Keratinocyte (primary cell): ENCODE measurements at regions not wholly inside any gene's neighbourhood (a gene's known extent, or its start where the extent isn't known, plus 50 kb on each side); places are given as distances from the start of the nearest gene placed in this dataset.

Experiments
- DNase-seq: peaks from one replicate; pipeline ENCODE4 v3.0.0-alpha.2; 2011; ENCODE audit warnings: low read depth, missing footprints, low spot score
- FAIRE-seq: peaks from 2 replicates; lab custom pipeline; 2011; peaks lifted over from hg19 to GRCh38; lab: Jason Lieb, UNC
- H2AFZ ChIP-seq: 2 replicates; pipeline ENCODE4 v1.6.0; 2012; ENCODE audit warnings: low read length, control low read depth, inconsistent platforms; ENCODE audit not compliant: control insufficient read depth
- H3K27ac ChIP-seq: 2 replicates; pipeline ENCODE4 v1.5.1; 2011; ENCODE audit warnings: low read length; ENCODE audit not compliant: control insufficient read depth, insufficient read depth
- H3K27me3 ChIP-seq: 3 replicates; pipeline ENCODE4 v1.6.0; 2011; ENCODE audit warnings: low read length; ENCODE audit not compliant: control insufficient read depth, insufficient read depth; ENCODE audit errors: extremely low read depth
- H3K36me3 ChIP-seq, 2 experiments: 2 replicates in 1 of 2; 3 replicates in 1 of 2; pipeline ENCODE4 v1.5.1; 2011; ENCODE audit warnings: low read length in 2 of 2, mild to moderate bottlenecking in 1 of 2; ENCODE audit not compliant: control insufficient read depth in 2 of 2, insufficient read depth in 2 of 2; ENCODE audit errors: extremely low read depth in 1 of 2
- H3K4me1 ChIP-seq: 3 replicates; pipeline ENCODE4 v1.5.1; 2011; ENCODE audit warnings: low read length; ENCODE audit not compliant: control insufficient read depth, insufficient read depth; ENCODE audit errors: extremely low read depth
- H3K4me2 ChIP-seq: 3 replicates; pipeline ENCODE4 v1.6.0; 2011; ENCODE audit warnings: low read depth, low read length; ENCODE audit not compliant: control insufficient read depth, insufficient read depth; ENCODE audit errors: extremely low read depth
- H3K4me3 ChIP-seq, 3 experiments: fragments of 200-600 bp in 1 of 3; sonication (generic) in 1 of 3; 2 replicates in 2 of 3; 3 replicates in 1 of 3; pipeline ENCODE4 v1.5.1; 2011 to 2016; ENCODE audit warnings: low read length in 3 of 3, mild to moderate bottlenecking in 3 of 3, control low read depth in 2 of 3, inconsistent platforms in 1 of 3, low read depth in 1 of 3, mixed read lengths in 1 of 3, mixed run types in 1 of 3, moderate library complexity in 1 of 3; ENCODE audit not compliant: control insufficient read depth in 2 of 3, insufficient read depth in 2 of 3; ENCODE audit errors: extremely low read depth in 1 of 3
- H3K79me2 ChIP-seq: 2 replicates; pipeline ENCODE4 v1.6.0; 2012; ENCODE audit warnings: low read length; ENCODE audit not compliant: control insufficient read depth, insufficient read depth
- H3K9ac ChIP-seq: 3 replicates; pipeline ENCODE4 v1.6.0; 2011; ENCODE audit warnings: low read length; ENCODE audit not compliant: control insufficient read depth, insufficient read depth; ENCODE audit errors: extremely low read depth
- H3K9me1 ChIP-seq: 3 replicates; pipeline ENCODE4 v1.6.0; 2011; ENCODE audit warnings: low read length; ENCODE audit not compliant: control insufficient read depth, insufficient read depth; ENCODE audit errors: extremely low read depth
- H3K9me3 ChIP-seq: 2 replicates; pipeline ENCODE4 v1.5.1; 2012; ENCODE audit warnings: low read depth, low read length; ENCODE audit not compliant: control insufficient read depth
- H4K20me1 ChIP-seq: 3 replicates; pipeline ENCODE4 v1.6.0; 2011; ENCODE audit warnings: low read length; ENCODE audit not compliant: control insufficient read depth, insufficient read depth; ENCODE audit errors: extremely low read depth
- EZH2 ChIP-seq: IDR thresholded peaks from one replicate; pipeline ENCODE4 v1.6.1; 2012; ENCODE audit warnings: inconsistent platforms, mild to moderate bottlenecking, low read length, moderate library complexity
- dilution Hi-C: fragments of 300-500 bp; cut with MboI; formaldehyde crosslinking; loops from one replicate; pipeline ENCODE4 v1.7.0; 2020; ENCODE audit warnings: low sequenced_read_pairs; ENCODE audit not compliant: extremely low pct_ligation_motif_present
- TF ChIP-seq, protein P1 (sequence below), 3 experiments: IDR thresholded peaks in 1 of 3; conservative IDR thresholded peaks in 1 of 3; optimal IDR thresholded peaks in 1 of 3; 2 replicates in 2 of 3; 3 replicates in 1 of 3; pipeline versions ENCODE3 to v1.5.1; 2011; ENCODE audit warnings: low read length in 3 of 3, mild to moderate bottlenecking in 3 of 3, moderate library complexity in 2 of 3, control low read depth in 1 of 3, inconsistent platforms in 1 of 3; ENCODE audit not compliant: insufficient read depth in 2 of 3; ENCODE audit errors: extremely low read depth in 1 of 3

DNA sequence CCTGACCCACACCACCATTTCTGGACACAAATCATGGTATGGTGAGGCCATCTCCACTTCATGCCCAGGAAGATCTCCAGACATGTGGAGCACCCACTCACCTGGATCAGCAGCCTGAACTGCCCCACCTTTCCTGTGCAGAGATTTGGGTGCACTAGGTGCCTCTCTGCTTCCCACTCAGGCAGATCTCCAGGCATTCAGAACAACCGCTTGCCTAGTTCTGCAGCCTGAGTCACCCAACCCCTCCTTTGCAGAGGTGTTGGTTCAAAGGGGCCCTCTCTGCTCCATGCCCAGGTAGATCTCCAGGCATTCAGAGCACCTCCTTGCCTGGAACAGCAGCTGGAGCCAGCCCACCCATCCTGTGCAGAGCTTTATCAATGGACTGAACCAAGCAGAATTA lies 620.8 kb downstream of the LRRIQ3 start:
- Histone ChIP-seq H3K4me1 (no peaks in the 10 kb centered on the region), H3K4me3 (no peak overlapping the region), H3K4me2 (no peak overlapping the region), H3K27me3 (no peaks in the 10 kb centered on the region), H3K9me3 (no peaks in the 10 kb centered on the region), H3K36me3 (no peaks in the 10 kb centered on the region), H3K9me1 (no peaks in the 10 kb centered on the region), H3K9ac (no peak overlapping the region), H3K79me2 (no peaks in the 10 kb centered on the region), H2AFZ (no peak overlapping the region), H3K27ac (no peak overlapping the region), H4K20me1 (no peaks in the 10 kb centered on the region)
- FAIRE-seq = no peak
- no peak for DNase-seq
- no peak for TF ChIP-seq EZH2
- TF ChIP-seq, protein P1, sequence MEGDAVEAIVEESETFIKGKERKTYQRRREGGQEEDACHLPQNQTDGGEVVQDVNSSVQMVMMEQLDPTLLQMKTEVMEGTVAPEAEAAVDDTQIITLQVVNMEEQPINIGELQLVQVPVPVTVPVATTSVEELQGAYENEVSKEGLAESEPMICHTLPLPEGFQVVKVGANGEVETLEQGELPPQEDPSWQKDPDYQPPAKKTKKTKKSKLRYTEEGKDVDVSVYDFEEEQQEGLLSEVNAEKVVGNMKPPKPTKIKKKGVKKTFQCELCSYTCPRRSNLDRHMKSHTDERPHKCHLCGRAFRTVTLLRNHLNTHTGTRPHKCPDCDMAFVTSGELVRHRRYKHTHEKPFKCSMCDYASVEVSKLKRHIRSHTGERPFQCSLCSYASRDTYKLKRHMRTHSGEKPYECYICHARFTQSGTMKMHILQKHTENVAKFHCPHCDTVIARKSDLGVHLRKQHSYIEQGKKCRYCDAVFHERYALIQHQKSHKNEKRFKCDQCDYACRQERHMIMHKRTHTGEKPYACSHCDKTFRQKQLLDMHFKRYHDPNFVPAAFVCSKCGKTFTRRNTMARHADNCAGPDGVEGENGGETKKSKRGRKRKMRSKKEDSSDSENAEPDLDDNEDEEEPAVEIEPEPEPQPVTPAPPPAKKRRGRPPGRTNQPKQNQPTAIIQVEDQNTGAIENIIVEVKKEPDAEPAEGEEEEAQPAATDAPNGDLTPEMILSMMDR (optimal IDR thresholded peaks at IDR 0.05 in 1 of 3, IDR thresholded peaks at IDR 0.05 in 1 of 3, conservative IDR thresholded peaks at IDR 0.05 in 1 of 3; ENCODE audit: extremely low read depth in 1 of 3, insufficient read depth in 2 of 3, low read length in 3 of 3) = no peak
- dilution Hi-C loops = no loop called here

DNA sequence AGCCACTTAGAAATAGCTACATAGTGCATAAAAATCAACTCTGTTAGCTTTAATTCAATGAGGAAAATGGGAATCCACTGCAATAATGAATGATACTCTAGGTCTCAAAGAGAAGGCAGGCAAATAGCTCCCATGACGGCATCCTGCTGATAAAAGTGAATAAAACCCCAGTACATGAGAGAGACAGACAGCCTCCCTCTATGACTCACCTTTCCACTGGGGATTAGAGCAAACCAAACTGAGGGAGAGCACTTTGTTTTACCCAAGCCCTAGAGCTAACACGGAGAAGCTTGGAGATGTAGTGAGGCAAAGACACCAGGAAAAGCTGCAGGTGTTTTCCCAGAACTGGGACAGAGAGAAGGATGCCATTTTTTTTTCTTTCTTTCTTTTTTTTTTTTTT lies 621.9 kb downstream of the LRRIQ3 start:
- Histone ChIP-seq H3K9me3 (no peaks in the 10 kb centered on the region), H3K4me2 (no peak overlapping the region), H3K79me2 (no peaks in the 10 kb centered on the region), H3K4me3 (no peak overlapping the region), H3K27ac (no peak overlapping the region), H2AFZ (no peak overlapping the region), H3K9me1 (no peaks in the 10 kb centered on the region), H3K36me3 (no peaks in the 10 kb centered on the region), H3K27me3 (no peaks in the 10 kb centered on the region), H4K20me1 (no peaks in the 10 kb centered on the region), H3K4me1 (no peaks in the 10 kb centered on the region), H3K9ac (no peak overlapping the region)
- DNase-seq = no peak
- no peak for FAIRE-seq
- dilution Hi-C loops = no loop called here
- no peak for TF ChIP-seq EZH2
- TF ChIP-seq, protein P1 (optimal IDR thresholded peaks at IDR 0.05 in 1 of 3, IDR thresholded peaks at IDR 0.05 in 1 of 3, conservative IDR thresholded peaks at IDR 0.05 in 1 of 3; ENCODE audit: extremely low read depth in 1 of 3, insufficient read depth in 2 of 3, low read length in 3 of 3) = no peak
